Right forelimb (tissue), 1 donor: ENCODE measurements at regions not wholly inside any gene's neighbourhood (a gene's known extent, or its start where the extent isn't known, plus 50 kb on each side); places are given as distances from the start of the nearest gene placed in this dataset.
"Not testable (repeated sequence)": the region's sequence is repeated elsewhere in the genome, so short reads cannot be mapped to it uniquely, and the experiment has no call there.

Experiments used
- DNase-seq: peaks from one replicate; pipeline ENCODE4 v3.0.0-alpha.2; 2018

GRCh38 chr3:21995079-21995607 is 244.1 kb upstream of the ZNF385D start:
- DNase-seq, result no peak

- DNase-seq, result no peak
Measured at GRCh38 chr3:22007368-22007767, 256.4 kb upstream of the ZNF385D start.

- DNase-seq, result no peak
Measured at GRCh38 chr3:22010997-22011396, 260.0 kb upstream of the ZNF385D start.

GRCh38 chr3:22012471-22012870 is 261.5 kb upstream of the ZNF385D start:
- DNase-seq, result no peak

- no peak for DNase-seq
Measured at GRCh38 chr3:22013641-22014040, 262.6 kb upstream of the ZNF385D start.

GRCh38 chr3:22016197-22016596 is 265.2 kb upstream of the ZNF385D start:
- DNase-seq, result no peak

GRCh38 chr3:22024638-22025037 is 273.6 kb upstream of the ZNF385D start:
- DNase-seq, result not testable (repeated sequence)

- no peak for DNase-seq
Measured at GRCh38 chr3:22029480-22029879, 278.5 kb upstream of the ZNF385D start.

- DNase-seq, result no peak
Measured at GRCh38 chr3:22039161-22039560, 288.2 kb upstream of the ZNF385D start.

- no peak for DNase-seq
Measured at GRCh38 chr3:22040150-22040549, 289.1 kb upstream of the ZNF385D start.

GRCh38 chr3:22045882-22046281 is 294.9 kb upstream of the ZNF385D start:
- no peak for DNase-seq

GRCh38 chr3:22063500-22063899 is 312.5 kb upstream of the ZNF385D start:
- no peak for DNase-seq

- DNase-seq, result no peak
Measured at GRCh38 chr3:22068619-22069018, 317.6 kb upstream of the ZNF385D start.

- DNase-seq, result no peak
Measured at GRCh38 chr3:22088204-22088603, 337.2 kb upstream of the ZNF385D start.

- no peak for DNase-seq
Measured at GRCh38 chr3:22089284-22089683, 338.3 kb upstream of the ZNF385D start.

- no peak for DNase-seq
Measured at GRCh38 chr3:22091329-22091728, 340.3 kb upstream of the ZNF385D start.

GRCh38 chr3:22098021-22098420 is 347.0 kb upstream of the ZNF385D start:
- DNase-seq, result no peak

GRCh38 chr3:22101351-22101750 is 350.3 kb upstream of the ZNF385D start:
- no peak for DNase-seq

GRCh38 chr3:22101811-22102210 is 350.8 kb upstream of the ZNF385D start:
- no peak for DNase-seq

GRCh38 chr3:22103423-22103822 is 352.4 kb upstream of the ZNF385D start:
- no peak for DNase-seq

GRCh38 chr3:22106213-22106896 is 355.3 kb upstream of the ZNF385D start:
- DNase-seq, result no peak

- no peak for DNase-seq
Measured at GRCh38 chr3:22111226-22111625, 360.2 kb upstream of the ZNF385D start.

- DNase-seq, result no peak
Measured at GRCh38 chr3:22113453-22113852, 362.4 kb upstream of the ZNF385D start.

GRCh38 chr3:22115581-22115980 is 364.6 kb upstream of the ZNF385D start:
- no peak for DNase-seq

GRCh38 chr3:22117091-22117490 is 366.1 kb upstream of the ZNF385D start:
- no peak for DNase-seq
